Keratinocyte (primary cell): ENCODE measurements at regions not wholly inside any gene's neighbourhood (a gene's known extent, or its start where the extent isn't known, plus 50 kb on each side); places are given as distances from the start of the nearest gene placed in this dataset.

ENCODE experiments used
- DNase-seq: peaks from one replicate; pipeline ENCODE4 v3.0.0-alpha.2; 2011; ENCODE audit warnings: low read depth, missing footprints, low spot score
- FAIRE-seq: peaks from 2 replicates; lab custom pipeline; 2011; peaks lifted over from hg19 to GRCh38; lab: Jason Lieb, UNC
- H2AFZ ChIP-seq: 2 replicates; pipeline ENCODE4 v1.6.0; 2012; ENCODE audit warnings: low read length, control low read depth, inconsistent platforms; ENCODE audit not compliant: control insufficient read depth
- H3K27ac ChIP-seq: 2 replicates; pipeline ENCODE4 v1.5.1; 2011; ENCODE audit warnings: low read length; ENCODE audit not compliant: control insufficient read depth, insufficient read depth
- H3K27me3 ChIP-seq: 3 replicates; pipeline ENCODE4 v1.6.0; 2011; ENCODE audit warnings: low read length; ENCODE audit not compliant: control insufficient read depth, insufficient read depth; ENCODE audit errors: extremely low read depth
- H3K36me3 ChIP-seq, 2 experiments: 2 replicates in 1 of 2; 3 replicates in 1 of 2; pipeline ENCODE4 v1.5.1; 2011; ENCODE audit warnings: low read length in 2 of 2, mild to moderate bottlenecking in 1 of 2; ENCODE audit not compliant: control insufficient read depth in 2 of 2, insufficient read depth in 2 of 2; ENCODE audit errors: extremely low read depth in 1 of 2
- H3K4me1 ChIP-seq: 3 replicates; pipeline ENCODE4 v1.5.1; 2011; ENCODE audit warnings: low read length; ENCODE audit not compliant: control insufficient read depth, insufficient read depth; ENCODE audit errors: extremely low read depth
- H3K4me2 ChIP-seq: 3 replicates; pipeline ENCODE4 v1.6.0; 2011; ENCODE audit warnings: low read depth, low read length; ENCODE audit not compliant: control insufficient read depth, insufficient read depth; ENCODE audit errors: extremely low read depth
- H3K4me3 ChIP-seq, 3 experiments: fragments of 200-600 bp in 1 of 3; sonication (generic) in 1 of 3; 2 replicates in 2 of 3; 3 replicates in 1 of 3; pipeline ENCODE4 v1.5.1; 2011 to 2016; ENCODE audit warnings: low read length in 3 of 3, mild to moderate bottlenecking in 3 of 3, control low read depth in 2 of 3, inconsistent platforms in 1 of 3, low read depth in 1 of 3, mixed read lengths in 1 of 3, mixed run types in 1 of 3, moderate library complexity in 1 of 3; ENCODE audit not compliant: control insufficient read depth in 2 of 3, insufficient read depth in 2 of 3; ENCODE audit errors: extremely low read depth in 1 of 3
- H3K79me2 ChIP-seq: 2 replicates; pipeline ENCODE4 v1.6.0; 2012; ENCODE audit warnings: low read length; ENCODE audit not compliant: control insufficient read depth, insufficient read depth
- H3K9ac ChIP-seq: 3 replicates; pipeline ENCODE4 v1.6.0; 2011; ENCODE audit warnings: low read length; ENCODE audit not compliant: control insufficient read depth, insufficient read depth; ENCODE audit errors: extremely low read depth
- H3K9me1 ChIP-seq: 3 replicates; pipeline ENCODE4 v1.6.0; 2011; ENCODE audit warnings: low read length; ENCODE audit not compliant: control insufficient read depth, insufficient read depth; ENCODE audit errors: extremely low read depth
- H3K9me3 ChIP-seq: 2 replicates; pipeline ENCODE4 v1.5.1; 2012; ENCODE audit warnings: low read depth, low read length; ENCODE audit not compliant: control insufficient read depth
- H4K20me1 ChIP-seq: 3 replicates; pipeline ENCODE4 v1.6.0; 2011; ENCODE audit warnings: low read length; ENCODE audit not compliant: control insufficient read depth, insufficient read depth; ENCODE audit errors: extremely low read depth
- CTCF ChIP-seq, 3 experiments: IDR thresholded peaks in 1 of 3; conservative IDR thresholded peaks in 1 of 3; optimal IDR thresholded peaks in 1 of 3; 2 replicates in 2 of 3; 3 replicates in 1 of 3; pipeline versions ENCODE3 to v1.5.1; 2011; ENCODE audit warnings: low read length in 3 of 3, mild to moderate bottlenecking in 3 of 3, moderate library complexity in 2 of 3, control low read depth in 1 of 3, inconsistent platforms in 1 of 3; ENCODE audit not compliant: insufficient read depth in 2 of 3; ENCODE audit errors: extremely low read depth in 1 of 3
- EZH2 ChIP-seq: IDR thresholded peaks from one replicate; pipeline ENCODE4 v1.6.1; 2012; ENCODE audit warnings: inconsistent platforms, mild to moderate bottlenecking, low read length, moderate library complexity
- dilution Hi-C: fragments of 300-500 bp; cut with MboI; formaldehyde crosslinking; loops from one replicate; pipeline ENCODE4 v1.7.0; 2020; ENCODE audit warnings: low sequenced_read_pairs; ENCODE audit not compliant: extremely low pct_ligation_motif_present

DNA sequence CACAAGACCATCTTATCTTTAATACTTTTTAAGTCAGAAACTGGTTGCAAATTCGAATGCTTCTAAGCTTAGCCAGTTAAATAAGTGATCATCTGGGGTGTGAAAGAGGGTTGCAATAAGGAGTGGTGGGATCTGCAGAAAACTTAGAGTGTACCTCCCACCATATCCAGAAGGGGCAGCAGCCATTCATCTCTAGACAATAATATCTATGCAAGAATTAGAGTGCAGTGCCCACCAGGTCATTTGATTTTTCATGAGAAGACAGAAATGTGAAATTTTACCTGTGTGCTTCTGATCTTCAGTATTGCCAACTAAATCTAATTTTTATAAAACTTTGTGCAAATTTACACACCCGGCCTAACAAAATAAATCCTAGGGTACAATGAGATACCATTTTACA is 127.2 kb upstream of the SP4 start:
- no peak overlapping the region for H3K4me2 ChIP-seq
- H3K27me3 ChIP-seq, result no peaks in the 10 kb centered on the region
- H2AFZ ChIP-seq, result no peak overlapping the region
- TF ChIP-seq CTCF (optimal IDR thresholded peaks at IDR 0.05 in 1 of 3, IDR thresholded peaks at IDR 0.05 in 1 of 3, conservative IDR thresholded peaks at IDR 0.05 in 1 of 3; ENCODE audit: extremely low read depth in 1 of 3, insufficient read depth in 2 of 3, low read length in 3 of 3) (peak in 2 of 3 experiments; percentile 18 to 27), EZH2 (no peak)
- no peaks in the 10 kb centered on the region for H3K9me1 ChIP-seq
- H3K4me3 ChIP-seq, result no peak overlapping the region
- no peaks in the 10 kb centered on the region for H4K20me1 ChIP-seq
- H3K27ac ChIP-seq, result no peak overlapping the region
- no peak overlapping the region for H3K9ac ChIP-seq
- no peaks in the 10 kb centered on the region for H3K36me3 ChIP-seq
- dilution Hi-C loops, result no loop called here
- DNase-seq (no peak), FAIRE-seq (no peak)
- no peaks in the 10 kb centered on the region for H3K4me1 ChIP-seq
- no peaks in the 10 kb centered on the region for H3K9me3 ChIP-seq
- H3K79me2 ChIP-seq, result no peaks in the 10 kb centered on the region

DNA sequence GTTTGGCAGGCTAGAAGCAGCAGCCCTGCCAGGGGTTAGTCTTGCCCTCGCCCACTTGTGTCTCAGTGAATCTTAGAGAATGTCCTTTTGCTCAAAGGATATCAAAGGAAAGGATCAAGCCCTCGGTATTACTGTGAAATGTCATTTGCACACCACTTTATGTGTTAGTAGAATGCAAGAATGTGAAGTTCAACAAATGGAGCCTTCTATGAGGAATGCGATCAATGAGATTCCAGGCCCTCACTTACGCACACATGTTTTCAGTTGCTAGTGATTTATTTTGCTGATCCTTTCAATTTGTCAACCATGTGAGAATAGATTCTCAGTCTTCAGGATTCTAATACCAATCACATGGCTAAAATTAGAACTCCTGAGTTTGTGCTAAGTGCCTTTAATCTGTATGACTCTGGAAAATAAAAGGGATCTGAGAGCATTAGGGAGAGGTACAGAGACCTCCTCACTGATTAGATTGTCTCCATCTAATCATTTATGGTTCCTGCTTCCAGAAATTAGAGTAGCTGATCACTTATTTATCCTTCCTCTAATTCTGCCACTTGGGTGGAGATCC is 123.0 kb upstream of the SP4 start:
- H4K20me1 ChIP-seq, result no peaks in the 10 kb centered on the region
- H3K79me2 ChIP-seq, result no peaks in the 10 kb centered on the region
- no peaks in the 10 kb centered on the region for H3K4me1 ChIP-seq
- no peaks in the 10 kb centered on the region for H3K27me3 ChIP-seq
- no peak for DNase-seq
- dilution Hi-C loops, result no loop called here
- TF ChIP-seq CTCF (optimal IDR thresholded peaks at IDR 0.05 in 1 of 3, IDR thresholded peaks at IDR 0.05 in 1 of 3, conservative IDR thresholded peaks at IDR 0.05 in 1 of 3; ENCODE audit: extremely low read depth in 1 of 3, insufficient read depth in 2 of 3, low read length in 3 of 3) (no peak), EZH2 (no peak)
- H3K9me3 ChIP-seq, result no peaks in the 10 kb centered on the region
- no peak overlapping the region for H2AFZ ChIP-seq
- FAIRE-seq, result no peak
- H3K36me3 ChIP-seq, result no peaks in the 10 kb centered on the region
- H3K4me3 ChIP-seq, result no peak overlapping the region
- no peak overlapping the region for H3K4me2 ChIP-seq
- H3K27ac ChIP-seq, result no peak overlapping the region
- H3K9me1 ChIP-seq, result no peaks in the 10 kb centered on the region
- no peak overlapping the region for H3K9ac ChIP-seq
